ENCODE measurements at regions not wholly inside any gene's neighbourhood (a gene's known extent, or its start where the extent isn't known, plus 50 kb on each side); places are given as distances from the start of the nearest gene placed in this dataset.

DNA sequence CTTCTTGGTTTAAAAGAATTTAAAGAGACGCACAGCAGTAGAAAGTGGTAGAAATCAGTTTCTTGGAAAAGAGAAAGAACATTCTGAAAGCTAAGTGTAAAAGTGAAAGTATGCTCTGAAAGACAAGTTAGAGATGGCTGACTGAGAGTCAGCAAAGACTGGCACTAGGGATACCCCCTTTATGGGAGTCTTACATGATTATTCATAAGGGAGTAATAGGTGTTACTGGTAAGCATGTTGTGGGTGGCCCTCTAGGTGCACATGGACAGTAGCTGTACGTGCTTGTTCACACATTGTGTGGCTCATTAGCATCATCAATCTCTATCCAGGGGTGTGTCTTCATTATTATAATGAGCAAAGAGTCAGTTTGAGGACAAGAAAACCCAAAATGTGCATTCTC is 816.2 kb downstream of the CBLN2 start:
- TF ChIP-seq, protein P1, sequence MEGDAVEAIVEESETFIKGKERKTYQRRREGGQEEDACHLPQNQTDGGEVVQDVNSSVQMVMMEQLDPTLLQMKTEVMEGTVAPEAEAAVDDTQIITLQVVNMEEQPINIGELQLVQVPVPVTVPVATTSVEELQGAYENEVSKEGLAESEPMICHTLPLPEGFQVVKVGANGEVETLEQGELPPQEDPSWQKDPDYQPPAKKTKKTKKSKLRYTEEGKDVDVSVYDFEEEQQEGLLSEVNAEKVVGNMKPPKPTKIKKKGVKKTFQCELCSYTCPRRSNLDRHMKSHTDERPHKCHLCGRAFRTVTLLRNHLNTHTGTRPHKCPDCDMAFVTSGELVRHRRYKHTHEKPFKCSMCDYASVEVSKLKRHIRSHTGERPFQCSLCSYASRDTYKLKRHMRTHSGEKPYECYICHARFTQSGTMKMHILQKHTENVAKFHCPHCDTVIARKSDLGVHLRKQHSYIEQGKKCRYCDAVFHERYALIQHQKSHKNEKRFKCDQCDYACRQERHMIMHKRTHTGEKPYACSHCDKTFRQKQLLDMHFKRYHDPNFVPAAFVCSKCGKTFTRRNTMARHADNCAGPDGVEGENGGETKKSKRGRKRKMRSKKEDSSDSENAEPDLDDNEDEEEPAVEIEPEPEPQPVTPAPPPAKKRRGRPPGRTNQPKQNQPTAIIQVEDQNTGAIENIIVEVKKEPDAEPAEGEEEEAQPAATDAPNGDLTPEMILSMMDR (optimal IDR thresholded peaks at IDR 0.05 in 1 of 3, IDR thresholded peaks at IDR 0.05 in 1 of 3, conservative IDR thresholded peaks at IDR 0.05 in 1 of 3; ENCODE audit: extremely low read depth in 1 of 3, insufficient read depth in 2 of 3, low read length in 3 of 3), result no peak
- no peak for TF ChIP-seq EZH2 (IDR thresholded peaks at IDR 0.05; ENCODE audit: low read length)
